ENCODE measurements at regions not wholly inside any gene's neighbourhood (a gene's known extent, or its start where the extent isn't known, plus 50 kb on each side); places are given as distances from the start of the nearest gene placed in this dataset.

GRCh38 chr12:93152617-93153016 lies 223.5 kb upstream of the EEA1 start:
- Histone ChIP-seq H3K9me3 (peaks cover 0 to 7% of the 10 kb centered on the region in 2 donors), H3K4me3 (no peak overlapping the region), H3K4me1 (no peaks in the 10 kb centered on the region), H3K27me3 (no peaks in the 10 kb centered on the region), H3K36me3 (no peaks in the 10 kb centered on the region), H3K27ac (no peak overlapping the region)
- TF ChIP-seq POLR2A (IDR thresholded peaks at IDR 0.05) (no peak), POLR2AphosphoS5 (IDR thresholded peaks at IDR 0.05) (no peak)
- TF ChIP-seq, protein P1, sequence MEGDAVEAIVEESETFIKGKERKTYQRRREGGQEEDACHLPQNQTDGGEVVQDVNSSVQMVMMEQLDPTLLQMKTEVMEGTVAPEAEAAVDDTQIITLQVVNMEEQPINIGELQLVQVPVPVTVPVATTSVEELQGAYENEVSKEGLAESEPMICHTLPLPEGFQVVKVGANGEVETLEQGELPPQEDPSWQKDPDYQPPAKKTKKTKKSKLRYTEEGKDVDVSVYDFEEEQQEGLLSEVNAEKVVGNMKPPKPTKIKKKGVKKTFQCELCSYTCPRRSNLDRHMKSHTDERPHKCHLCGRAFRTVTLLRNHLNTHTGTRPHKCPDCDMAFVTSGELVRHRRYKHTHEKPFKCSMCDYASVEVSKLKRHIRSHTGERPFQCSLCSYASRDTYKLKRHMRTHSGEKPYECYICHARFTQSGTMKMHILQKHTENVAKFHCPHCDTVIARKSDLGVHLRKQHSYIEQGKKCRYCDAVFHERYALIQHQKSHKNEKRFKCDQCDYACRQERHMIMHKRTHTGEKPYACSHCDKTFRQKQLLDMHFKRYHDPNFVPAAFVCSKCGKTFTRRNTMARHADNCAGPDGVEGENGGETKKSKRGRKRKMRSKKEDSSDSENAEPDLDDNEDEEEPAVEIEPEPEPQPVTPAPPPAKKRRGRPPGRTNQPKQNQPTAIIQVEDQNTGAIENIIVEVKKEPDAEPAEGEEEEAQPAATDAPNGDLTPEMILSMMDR (IDR thresholded peaks at IDR 0.05): no peak
- no peak for DNase-seq (ENCODE audit: low spot score in 2 of 2)
- intact Hi-C loops (cut with DNase I; ENCODE audit: low total_unique reads): loop anchor here (5.0 kb wide), 1 partner anchor 255 kb away; no protein-coding TSS in a partner anchor

- intact Hi-C loops (cut with DNase I; ENCODE audit: low total_unique reads): loop anchor here (5.0 kb wide), 1 partner anchor 256 kb away; no protein-coding TSS in a partner anchor
Measured at GRCh38 chr12:93153321-93153720, 224.2 kb upstream of the EEA1 start.

DNA sequence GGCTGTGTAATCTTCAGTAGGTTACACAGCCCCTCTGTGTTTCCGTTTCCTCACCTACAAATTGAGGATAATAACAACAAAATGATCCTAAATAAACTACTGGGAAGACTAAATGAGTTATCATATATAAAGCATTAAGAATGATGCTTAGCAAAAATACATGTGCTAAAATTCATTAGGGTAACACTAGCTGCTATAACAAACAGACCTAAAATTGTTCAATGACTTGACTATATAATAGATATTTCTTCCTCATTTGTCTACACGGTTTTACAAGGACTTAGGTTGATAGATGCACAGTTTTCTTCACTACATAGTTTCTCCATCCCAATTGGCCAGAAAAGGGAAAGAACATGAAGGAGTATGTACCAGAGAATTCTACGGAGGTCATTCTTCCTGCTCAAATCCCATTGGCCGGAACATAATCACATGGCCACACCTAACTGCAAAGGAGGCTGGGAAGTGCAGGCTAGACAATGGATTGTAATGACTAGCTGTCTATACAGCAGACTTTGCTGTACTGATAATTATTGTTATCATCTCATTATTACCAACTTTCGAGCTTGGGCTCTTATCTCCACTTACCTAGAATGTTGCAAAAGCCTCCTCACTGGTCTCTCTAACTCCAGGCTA lies 223.5 kb upstream of the NUDT4 start:
- DNase-seq (ENCODE audit: low spot score in 2 of 2): no peak
- no peaks in the 10 kb centered on the region for H3K27me3 ChIP-seq
- intact Hi-C loops (cut with DNase I; ENCODE audit: low total_unique reads): loop anchor here (2.0 to 5.0 kb wide), 2 partner anchors 39 to 257 kb away; no protein-coding TSS in a partner anchor
- H3K4me3 ChIP-seq: no peak overlapping the region
- H3K36me3 ChIP-seq: no peaks in the 10 kb centered on the region
- no peak overlapping the region for H3K27ac ChIP-seq
- H3K9me3 ChIP-seq: peaks cover 0 to 11% of the 10 kb centered on the region in 2 donors
- H3K4me1 ChIP-seq: no peaks in the 10 kb centered on the region
- no peak for TF ChIP-seq POLR2AphosphoS5 (IDR thresholded peaks at IDR 0.05)
- TF ChIP-seq, protein P1 (IDR thresholded peaks at IDR 0.05): no peak
- no peak for TF ChIP-seq POLR2A (IDR thresholded peaks at IDR 0.05)

More at GRCh38 chr12:93153321-93153720, 224.2 kb upstream of the EEA1 start:
- no peaks in the 10 kb centered on the region for H3K4me1 ChIP-seq
- no peaks in the 10 kb centered on the region for H3K36me3 ChIP-seq
- TF ChIP-seq POLR2AphosphoS5 (IDR thresholded peaks at IDR 0.05) (no peak), POLR2A (IDR thresholded peaks at IDR 0.05) (no peak)
- TF ChIP-seq, protein P1 (IDR thresholded peaks at IDR 0.05): no peak
- H3K27ac ChIP-seq: no peak overlapping the region
- H3K27me3 ChIP-seq: no peaks in the 10 kb centered on the region
- DNase-seq (ENCODE audit: low spot score in 2 of 2): no peak
- no peak overlapping the region for H3K4me3 ChIP-seq
- H3K9me3 ChIP-seq: peaks cover 0 to 11% of the 10 kb centered on the region in 2 donors

GRCh38 chr12:93154753-93155480 lies 222.8 kb upstream of the NUDT4 start:
- TF ChIP-seq POLR2AphosphoS5 (IDR thresholded peaks at IDR 0.05) (no peak), POLR2A (IDR thresholded peaks at IDR 0.05) (no peak)
- TF ChIP-seq, protein P1 (IDR thresholded peaks at IDR 0.05): no peak
- H3K4me1 ChIP-seq: no peaks in the 10 kb centered on the region
- DNase-seq (ENCODE audit: low spot score in 2 of 2): no peak
- no peaks in the 10 kb centered on the region for H3K27me3 ChIP-seq
- intact Hi-C loops (cut with DNase I; ENCODE audit: low total_unique reads): loop anchor here (2.0 to 5.0 kb wide), 2 partner anchors 40 to 258 kb away; no protein-coding TSS in a partner anchor
- peaks cover 0 to 11% of the 10 kb centered on the region in 2 donors for H3K9me3 ChIP-seq
- H3K27ac ChIP-seq: no peak overlapping the region
- H3K4me3 ChIP-seq: no peak overlapping the region
- no peaks in the 10 kb centered on the region for H3K36me3 ChIP-seq

Data from breast epithelium (tissue), 4 donors.